ENCODE measurements at regions not wholly inside any gene's neighbourhood (a gene's known extent, or its start where the extent isn't known, plus 50 kb on each side); places are given as distances from the start of the nearest gene placed in this dataset.

- no peaks in the 10 kb centered on the region for H3K9me3 Mint-ChIP-seq
- H3K4me3 Mint-ChIP-seq, result no peak overlapping the region
- no peak for TF ChIP-seq CTCF (IDR thresholded peaks at IDR 0.05; ENCODE audit: unreplicated experiment in 3 of 3)
- H3K27me3 Mint-ChIP-seq (ENCODE audit: low read depth), result no peaks in the 10 kb centered on the region
- H3K27ac Mint-ChIP-seq, result no peak overlapping the region
- H3K36me3 Mint-ChIP-seq (ENCODE audit: low read depth), result no peaks in the 10 kb centered on the region
- peaks cover 25% of the 10 kb centered on the region for H3K4me1 Mint-ChIP-seq
Measured at GRCh38 chr5:122697191-122697590, 77.7 kb upstream of the SNX2 start.

GRCh38 chr5:122699201-122699600 is 75.7 kb upstream of the SNX2 start:
- H3K27me3 Mint-ChIP-seq (ENCODE audit: low read depth), result no peaks in the 10 kb centered on the region
- peaks cover 21% of the 10 kb centered on the region for H3K4me1 Mint-ChIP-seq
- H3K9me3 Mint-ChIP-seq, result no peaks in the 10 kb centered on the region
- TF ChIP-seq CTCF (IDR thresholded peaks at IDR 0.05; ENCODE audit: unreplicated experiment in 3 of 3), result no peak
- H3K4me3 Mint-ChIP-seq, result no peak overlapping the region
- H3K36me3 Mint-ChIP-seq (ENCODE audit: low read depth), result no peaks in the 10 kb centered on the region
- peak overlapping the region; percentile 10 to 29 (median 13) for H3K27ac Mint-ChIP-seq

GRCh38 chr5:122701640-122702523 is 73.0 kb upstream of the SNX2 start:
- Mint-ChIP-seq H3K9me3 (no peaks in the 10 kb centered on the region), H3K27ac (no peak overlapping the region), H3K27me3 (ENCODE audit: low read depth) (no peaks in the 10 kb centered on the region), H3K4me1 (peaks cover 21% of the 10 kb centered on the region), H3K36me3 (ENCODE audit: low read depth) (no peaks in the 10 kb centered on the region), H3K4me3 (no peak overlapping the region)
- TF ChIP-seq CTCF (IDR thresholded peaks at IDR 0.05; ENCODE audit: unreplicated experiment in 3 of 3), result no peak

- Mint-ChIP-seq H3K27ac (no peak overlapping the region), H3K9me3 (no peaks in the 10 kb centered on the region), H3K36me3 (ENCODE audit: low read depth) (no peaks in the 10 kb centered on the region), H3K27me3 (ENCODE audit: low read depth) (no peaks in the 10 kb centered on the region), H3K4me1 (peaks cover 21% of the 10 kb centered on the region), H3K4me3 (no peak overlapping the region)
- no peak for TF ChIP-seq CTCF (IDR thresholded peaks at IDR 0.05; ENCODE audit: unreplicated experiment in 3 of 3)
Measured at GRCh38 chr5:122702524-122702875, 72.4 kb upstream of the SNX2 start.

GRCh38 chr5:122703203-122703602 is 71.7 kb upstream of the SNX2 start:
- no peaks in the 10 kb centered on the region for H3K36me3 Mint-ChIP-seq (ENCODE audit: low read depth)
- no peak for TF ChIP-seq CTCF (IDR thresholded peaks at IDR 0.05; ENCODE audit: unreplicated experiment in 3 of 3)
- no peak overlapping the region for H3K4me3 Mint-ChIP-seq
- H3K9me3 Mint-ChIP-seq, result no peaks in the 10 kb centered on the region
- peaks cover 21% of the 10 kb centered on the region for H3K4me1 Mint-ChIP-seq
- no peaks in the 10 kb centered on the region for H3K27me3 Mint-ChIP-seq (ENCODE audit: low read depth)
- H3K27ac Mint-ChIP-seq, result no peak overlapping the region
